ENCODE measurements at regions not wholly inside any gene's neighbourhood (a gene's known extent, or its start where the extent isn't known, plus 50 kb on each side); places are given as distances from the start of the nearest gene placed in this dataset.

- Histone ChIP-seq H3K9me2 (replicated peaks; ENCODE audit: low read length) (no peaks in the 10 kb centered on the region), H3K4me3 (ENCODE audit: low read length) (no peak overlapping the region), H3K36me3 (ENCODE audit: low read depth, low read length) (no peaks in the 10 kb centered on the region), H3K79me2 (ENCODE audit: low read length) (no peaks in the 10 kb centered on the region), H4K20me1 (ENCODE audit: low read length) (no peaks in the 10 kb centered on the region), H3K27ac (ENCODE audit: low read length) (peak overlapping the region; percentile 99), H3K27me3 (ENCODE audit: low read length) (no peaks in the 10 kb centered on the region), H3K9ac (ENCODE audit: low read length) (peak overlapping the region; percentile 93), H3K9me3 (ENCODE audit: low read length) (no peaks in the 10 kb centered on the region), H3F3A (ENCODE audit: low read length, unreplicated experiment) (peaks cover 8% of the 10 kb centered on the region), H3K4me1 (ENCODE audit: insufficient read depth, low read length) (peaks cover 54% of the 10 kb centered on the region), H2AFZ (ENCODE audit: low read length) (peak overlapping the region; percentile 32), H3K4me2 (ENCODE audit: low read length) (peak overlapping the region; percentile 75)
- ATAC-seq (peak; percentile 72), DNase-seq (peak; percentile 92)
- POLR2A ChIA-PET (ENCODE audit: unreplicated experiment), result interaction anchor here (1.0 kb wide), 1 partner anchor 368 kb away, joined by 6 read pairs; the partner anchor contains the start of gene BTG1
- CTCF ChIA-PET, result interaction anchor here (0.6 kb wide), 1 partner anchor 10 kb away, joined by 4 read pairs; no protein-coding TSS in a partner anchor
- BruUV-seq (replicated peaks), result TSS peak; percentile 37
- no peak for TF ChIP-seq EZH2phosphoT487 (IDR thresholded peaks at IDR 0.05; ENCODE audit: borderline replicate concordance, low read length)
- no peak for TF ChIP-seq CTCF (conservative IDR thresholded peaks at IDR 0.05; ENCODE audit: low read depth, low read length)
- TF ChIP-seq EZH2 (IDR thresholded peaks at IDR 0.05; ENCODE audit: low read length, unreplicated experiment), result no peak
- intact Hi-C loops (cut with micrococcal nuclease), result loop anchor here (10.0 kb wide), 2 partner anchors 73 to 283 kb away; no protein-coding TSS in a partner anchor
These were observed 368.2 kb downstream of the BTG1 start for GRCh38 chr12:91777268-91777992.

- H3K4me3 ChIP-seq (ENCODE audit: low read length), result peak overlapping the region; percentile 14; the same call in 1 of the 2 replicates
- no peak; the same call in 1 of the 2 replicates for ATAC-seq
- no peaks in the 10 kb centered on the region for H3K79me2 ChIP-seq (ENCODE audit: low read length)
- H2AFZ ChIP-seq (ENCODE audit: low read length), result peak overlapping the region; percentile 67
- H3K27me3 ChIP-seq (ENCODE audit: low read length), result no peaks in the 10 kb centered on the region
- TF ChIP-seq EZH2 (IDR thresholded peaks at IDR 0.05; ENCODE audit: low read length, unreplicated experiment) (no peak), EZH2phosphoT487 (IDR thresholded peaks at IDR 0.05; ENCODE audit: borderline replicate concordance, low read length) (no peak), CTCF (conservative IDR thresholded peaks at IDR 0.05; ENCODE audit: low read depth, low read length) (no peak)
- H4K20me1 ChIP-seq (ENCODE audit: low read length), result no peaks in the 10 kb centered on the region
- peak; percentile 59 for DNase-seq
- ChIA-PET POLR2A (ENCODE audit: unreplicated experiment) (interaction anchor here (0.5 kb wide), 1 partner anchor 38 kb away, joined by 3 read pairs; no protein-coding TSS in a partner anchor), CTCF (no interaction called here)
- intact Hi-C loops (cut with micrococcal nuclease), result loop anchor here (10.0 kb wide), 2 partner anchors 70 to 280 kb away; no protein-coding TSS in a partner anchor
- H3K9ac ChIP-seq (ENCODE audit: low read length), result peak overlapping the region; percentile 24
- H3K9me2 ChIP-seq (replicated peaks; ENCODE audit: low read length), result no peaks in the 10 kb centered on the region
- H3K36me3 ChIP-seq (ENCODE audit: low read depth, low read length), result no peaks in the 10 kb centered on the region
- no peaks in the 10 kb centered on the region for H3K9me3 ChIP-seq (ENCODE audit: low read length)
- H3K4me1 ChIP-seq (ENCODE audit: insufficient read depth, low read length), result peaks cover 49% of the 10 kb centered on the region
- BruUV-seq (replicated peaks), result no TSS peak
- H3F3A ChIP-seq (ENCODE audit: low read length, unreplicated experiment), result peaks cover 8% of the 10 kb centered on the region
- H3K4me2 ChIP-seq (ENCODE audit: low read length), result peak overlapping the region; percentile 58
- H3K27ac ChIP-seq (ENCODE audit: low read length), result peak overlapping the region; percentile 49
These were observed 371.2 kb downstream of the BTG1 start for GRCh38 chr12:91774434-91774921.

All from PC-3 (cell line).